T-helper 9 cell (primary cell): ENCODE measurements at regions not wholly inside any gene's neighbourhood (a gene's known extent, or its start where the extent isn't known, plus 50 kb on each side); places are given as distances from the start of the nearest gene placed in this dataset.
"Not testable (repeated sequence)": the region's sequence is repeated elsewhere in the genome, so short reads cannot be mapped to it uniquely, and the experiment has no call there.

Experiments used
- DNase-seq: peaks from one replicate; pipeline ENCODE4 v3.0.0-alpha.2; 2020

DNA sequence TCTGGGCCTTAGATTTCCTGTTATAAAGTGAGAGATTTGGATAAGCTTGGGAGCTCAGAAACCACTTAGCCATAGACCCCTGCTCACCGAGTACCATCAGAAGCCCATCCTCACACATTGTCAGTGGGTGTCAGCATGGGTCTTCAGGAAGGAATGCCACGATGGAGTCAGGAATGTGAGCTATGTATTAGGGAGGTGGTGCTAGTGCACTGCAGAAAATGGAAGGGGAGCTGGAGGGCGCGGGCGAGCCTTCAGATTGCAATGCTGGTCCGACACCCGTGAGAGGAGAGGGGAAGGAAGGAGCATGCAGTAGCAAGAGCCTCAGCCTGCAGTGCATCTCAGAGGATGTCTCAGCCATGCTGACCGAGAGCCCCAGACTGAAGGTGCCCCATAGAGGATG, 294.5 kb downstream of the FOXL1 start:
- DNase-seq: no peak

DNA sequence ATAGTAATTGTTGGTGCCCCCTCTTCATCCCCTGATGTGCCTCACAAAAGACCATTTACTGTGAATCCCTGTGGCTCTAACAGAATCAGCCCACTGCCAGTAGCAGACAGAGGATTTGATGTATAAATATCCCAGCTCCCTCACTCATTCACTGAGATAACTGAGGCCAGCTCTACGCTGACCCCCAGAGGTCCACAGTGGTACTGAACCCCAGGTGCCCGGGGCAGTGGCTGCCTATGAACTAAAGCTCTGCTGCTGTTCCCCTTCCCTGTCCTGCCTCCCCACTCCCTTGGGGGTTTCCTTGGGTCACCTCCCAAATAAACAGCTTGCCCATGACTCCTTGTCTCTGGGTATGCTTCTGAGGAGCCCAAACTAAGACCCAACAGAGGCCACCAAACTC, 295.8 kb downstream of the FOXL1 start:
- no peak for DNase-seq

DNA sequence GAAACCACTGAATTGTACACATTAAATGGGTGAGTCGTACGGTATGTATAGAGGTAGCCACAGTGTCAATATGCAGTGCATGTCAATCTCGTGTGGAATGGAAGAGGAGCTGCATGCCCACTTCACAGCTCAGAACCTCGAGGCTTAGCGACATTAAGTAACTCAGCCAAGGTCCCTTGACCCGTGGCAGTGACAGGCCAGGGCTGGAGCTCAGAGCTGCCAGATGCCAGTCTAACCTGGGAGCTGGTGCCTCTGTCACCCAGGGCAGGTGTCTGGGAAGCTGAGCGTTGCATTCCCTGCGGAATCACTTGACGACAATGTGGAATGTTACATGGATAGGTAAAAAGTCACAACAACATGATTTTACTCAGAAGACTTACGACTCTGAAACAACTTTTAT, 298.1 kb downstream of the FOXL1 start:
- DNase-seq: no peak

DNA sequence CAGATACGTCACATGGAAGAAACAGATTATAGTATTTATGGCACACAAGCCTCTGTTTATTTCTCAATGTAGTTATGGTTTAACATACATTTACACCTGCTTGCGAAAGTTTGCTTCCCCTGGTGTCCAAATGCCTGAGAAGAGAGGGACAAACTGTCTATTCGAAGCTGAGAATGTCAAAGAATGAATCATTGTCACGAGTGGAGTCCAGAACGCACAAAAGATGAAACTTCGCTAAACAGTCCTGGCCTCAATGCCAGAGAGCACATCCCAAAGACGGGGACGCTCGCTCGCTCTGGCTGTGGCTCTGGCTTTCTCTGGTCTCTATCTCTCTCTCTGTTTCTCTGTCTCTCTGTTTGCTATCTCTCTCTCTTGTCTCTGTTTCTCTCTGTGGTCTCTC, 298.8 kb downstream of the FOXL1 start:
- no peak for DNase-seq

DNA sequence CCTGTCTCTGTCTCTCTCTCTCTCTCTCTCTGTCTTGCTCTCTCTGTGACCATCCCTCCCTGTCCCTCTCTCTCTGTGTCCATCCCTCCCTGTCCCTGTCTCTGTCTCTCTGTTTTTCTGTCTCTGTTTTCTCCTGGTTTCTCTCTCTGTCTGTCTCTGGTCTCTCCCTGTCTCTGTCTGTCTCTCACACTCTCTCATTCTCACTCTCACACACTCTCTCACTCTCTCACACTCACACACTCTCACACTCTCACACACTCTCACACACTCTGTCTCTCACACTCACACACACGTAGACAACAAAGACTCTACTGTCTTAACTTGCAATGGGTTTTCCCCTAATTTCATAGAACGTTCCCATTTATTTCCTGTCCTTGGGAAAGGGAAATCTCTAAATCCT, 299.5 kb downstream of the FOXL1 start:
- no peak for DNase-seq

DNA sequence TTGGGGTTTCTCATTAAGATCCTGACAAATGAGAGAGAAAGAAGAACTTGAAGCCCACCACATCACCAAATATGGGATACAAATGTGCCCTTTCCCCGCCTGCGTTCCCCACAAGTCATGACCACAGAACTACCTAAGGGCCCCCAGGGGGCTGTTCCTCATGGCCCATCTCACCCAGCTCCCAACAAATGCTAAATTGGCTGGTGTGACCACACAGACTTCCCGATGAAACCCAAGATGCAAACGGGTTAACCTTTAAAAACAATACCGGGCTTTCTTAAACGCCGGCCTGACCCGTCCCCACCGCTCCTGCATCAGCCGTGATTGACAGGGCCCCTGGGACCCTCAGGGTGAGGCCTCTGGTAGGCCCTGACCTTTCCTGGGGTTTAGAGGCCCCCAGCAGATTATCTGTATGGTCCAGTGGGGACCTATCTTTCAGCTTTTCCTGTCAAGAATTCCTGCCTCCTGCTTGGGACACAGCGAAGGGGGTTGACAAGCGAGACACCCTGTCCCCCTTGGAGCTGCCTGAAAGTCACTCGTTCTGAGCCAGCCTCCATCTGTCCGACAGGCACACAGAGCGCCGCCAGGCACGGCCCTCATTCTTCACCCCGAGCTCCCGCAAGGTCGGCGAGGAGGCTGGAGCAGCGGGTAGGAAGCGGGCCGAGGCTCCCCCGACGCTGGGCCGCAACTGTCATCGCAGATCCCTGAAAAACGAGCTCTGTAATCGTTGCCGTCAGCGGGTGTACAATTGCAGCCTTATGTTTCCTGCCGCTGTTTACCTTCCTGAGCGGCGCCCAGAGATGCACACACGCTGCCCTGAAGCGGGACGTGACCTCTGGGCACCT, 300.1 kb downstream of the FOXL1 start:
- DNase-seq: no peak

DNA sequence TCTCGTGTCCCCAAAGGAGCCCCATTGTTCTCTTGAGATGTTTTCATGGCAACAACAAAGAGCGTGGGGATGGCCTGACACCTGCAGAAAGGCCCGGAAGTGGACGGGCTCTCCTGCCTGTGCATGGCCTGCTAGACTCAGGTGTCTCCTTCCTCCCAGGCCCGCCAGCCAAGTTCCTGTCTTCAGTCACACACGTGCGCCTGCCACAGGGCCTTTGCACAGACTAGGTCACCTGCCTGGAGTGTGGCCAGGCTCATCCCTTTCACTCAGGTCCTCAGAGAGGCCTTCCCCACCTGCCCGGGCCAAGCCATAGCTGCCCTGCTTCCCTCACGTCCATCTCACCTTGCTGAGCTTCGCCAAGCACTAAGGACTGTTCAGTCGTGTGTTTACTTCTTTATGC, 300.9 kb downstream of the FOXL1 start:
- DNase-seq: no peak

DNA sequence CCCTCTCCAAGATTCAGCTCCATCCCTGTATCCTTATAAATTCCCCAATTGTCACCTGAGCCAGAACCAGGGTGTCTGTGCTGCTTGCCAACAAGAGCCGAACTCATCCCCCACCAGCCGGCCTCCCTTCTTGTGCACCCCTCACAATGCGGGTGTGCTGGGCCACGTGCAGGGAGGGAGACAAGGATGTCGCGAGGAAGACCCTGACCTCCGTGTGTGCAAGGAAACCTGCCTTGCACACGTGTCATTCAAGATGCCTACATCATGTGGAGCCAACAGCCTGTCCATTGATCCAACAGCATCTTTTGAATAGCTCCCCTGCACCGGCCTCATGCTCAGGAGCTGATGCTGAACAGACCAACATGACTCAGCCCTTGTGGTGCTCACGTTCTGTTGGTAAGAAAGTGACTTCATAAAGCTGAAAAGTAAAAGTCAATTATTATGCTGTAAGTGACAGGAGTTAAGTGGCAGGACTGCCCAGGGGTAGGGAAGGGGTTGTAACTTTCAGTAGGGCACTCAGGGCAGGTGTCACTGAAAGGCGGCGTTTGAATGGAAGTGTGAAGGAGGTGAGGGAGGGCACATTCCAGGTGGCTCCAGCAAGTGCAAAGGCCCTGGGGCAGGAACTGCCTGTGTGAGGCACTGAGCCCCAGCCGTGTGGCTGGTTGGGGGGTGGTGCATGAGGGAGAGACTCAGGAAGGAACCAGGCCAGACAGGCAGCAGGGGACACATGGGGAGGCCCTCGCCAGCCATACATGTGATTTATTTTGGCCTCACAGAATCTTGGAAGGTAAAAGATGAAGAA, 302.2 kb downstream of the FOXL1 start:
- DNase-seq: no peak

DNA sequence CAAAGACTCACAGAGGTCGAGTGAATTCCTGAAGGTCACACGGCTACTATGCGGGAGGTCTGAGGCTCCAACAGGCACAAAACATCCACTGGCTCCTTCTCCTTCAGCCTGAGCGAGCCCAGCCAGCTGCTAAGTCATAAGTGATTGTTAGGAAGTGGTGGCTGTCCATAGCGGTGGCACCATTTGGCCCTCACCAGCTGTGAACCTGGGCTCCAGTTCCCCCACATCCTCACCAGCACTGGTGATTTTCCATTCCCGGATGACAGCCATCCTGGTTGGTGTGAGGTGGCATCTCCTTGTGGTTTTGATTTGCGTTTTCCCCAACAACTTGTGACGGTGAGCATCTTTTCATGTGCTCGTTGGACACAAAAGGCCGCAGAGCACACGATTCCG, 302.8 kb downstream of the FOXL1 start:
- DNase-seq: no peak

DNA sequence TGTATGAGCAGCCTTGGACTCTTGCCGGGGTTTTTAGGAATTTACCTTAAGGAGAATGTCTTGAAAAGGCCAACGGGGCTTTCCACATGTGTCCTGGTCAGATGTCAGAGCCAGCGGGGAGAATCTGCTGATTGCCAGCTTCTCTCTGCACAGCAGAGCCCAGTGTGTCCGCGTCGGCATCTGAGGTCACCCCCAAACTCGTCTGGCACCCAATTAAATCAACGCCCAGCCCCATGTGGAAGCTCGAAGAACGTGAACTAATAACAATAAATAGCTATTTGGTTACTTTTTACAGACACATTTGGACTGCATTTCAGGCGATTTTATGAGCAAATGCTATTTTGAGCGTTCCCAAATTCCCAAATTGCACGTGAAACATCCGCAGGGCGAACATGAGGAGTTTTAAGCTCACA, 303.5 kb downstream of the FOXL1 start:
- DNase-seq: no peak

DNA sequence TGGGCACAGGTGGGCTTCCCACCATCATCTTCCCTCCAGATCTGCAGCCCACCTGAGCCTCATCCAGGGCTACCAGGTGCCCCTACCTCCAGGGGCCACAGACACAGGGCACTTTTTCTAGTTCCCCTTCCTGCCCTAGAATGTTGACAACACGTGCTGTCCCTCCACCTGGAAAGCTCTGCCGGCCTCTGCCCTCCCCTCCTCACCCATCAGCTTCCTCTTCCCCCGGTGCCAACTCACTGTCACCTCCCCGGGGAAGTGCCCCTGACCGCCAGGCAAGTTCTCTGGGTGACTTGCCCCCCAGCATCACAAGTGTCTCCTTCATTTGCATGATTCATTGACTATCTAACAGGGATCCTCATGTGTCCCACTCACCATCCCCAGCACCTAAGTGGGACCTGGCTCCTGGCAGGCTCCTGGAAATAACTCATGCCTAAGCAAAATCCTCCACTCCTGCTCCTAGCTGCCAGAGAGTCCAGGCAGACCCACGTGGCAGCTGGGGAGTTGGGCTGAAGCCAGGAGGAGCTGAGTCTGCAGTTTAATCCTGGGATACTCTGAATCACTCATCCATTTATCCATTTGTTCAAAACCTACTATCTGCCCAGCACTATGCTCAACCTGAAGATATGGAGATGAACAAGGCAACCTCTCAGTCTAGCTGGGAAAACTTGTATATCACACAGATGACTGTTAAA, 304.4 kb downstream of the FOXL1 start:
- no peak for DNase-seq

DNA sequence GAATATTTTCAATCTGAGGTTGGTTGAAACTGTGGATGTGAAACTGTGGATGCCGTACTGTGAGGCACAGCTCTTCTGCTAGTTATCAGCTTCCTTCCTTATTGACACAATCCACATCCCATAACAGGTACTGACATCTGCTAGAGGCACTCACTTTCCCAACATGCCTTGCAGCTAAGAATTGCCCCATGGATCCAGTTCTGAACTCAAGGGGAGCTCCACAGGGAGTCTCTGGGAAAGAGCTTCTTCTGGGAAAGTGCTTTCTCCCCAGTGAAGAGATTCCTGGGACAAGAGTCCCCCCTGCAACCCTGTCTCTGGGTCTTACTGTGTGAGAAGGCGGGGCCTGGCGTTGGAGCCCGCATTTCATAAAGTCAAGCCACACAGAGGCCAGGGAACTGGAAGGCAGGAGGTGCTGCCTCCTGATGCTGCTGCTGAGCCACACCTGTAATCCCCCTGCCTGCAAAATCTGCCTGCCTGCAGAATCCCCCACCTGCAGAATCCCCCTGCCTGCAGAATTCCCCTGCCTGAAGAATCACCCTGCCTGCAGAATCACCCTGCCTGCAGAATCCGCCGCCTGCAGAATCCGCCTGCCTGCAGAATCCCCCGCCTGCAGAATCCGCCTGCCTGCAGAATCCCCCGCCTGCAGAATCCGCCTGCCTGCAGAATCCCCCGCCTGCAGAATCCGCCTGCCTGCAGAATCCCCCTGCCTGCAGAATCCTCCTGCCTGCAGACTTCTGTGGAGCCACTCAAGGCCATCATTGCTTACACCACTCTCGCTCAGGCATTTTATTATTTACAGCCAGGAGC, 305.4 kb downstream of the FOXL1 start:
- DNase-seq: no peak

DNA sequence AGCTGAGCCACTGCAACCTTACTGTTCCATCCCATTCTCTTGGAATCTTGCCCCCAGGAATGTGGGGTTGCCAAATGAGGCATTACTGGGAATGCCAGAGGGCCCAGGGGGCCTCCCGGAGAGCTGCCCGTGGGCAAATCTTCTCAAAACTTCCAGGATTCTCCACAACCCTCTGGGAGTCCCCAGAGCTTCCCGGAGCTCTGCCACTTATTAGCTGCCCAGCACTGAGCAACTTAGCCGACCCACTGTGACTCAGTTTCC, 306.0 kb downstream of the FOXL1 start:
- DNase-seq: no peak

DNA sequence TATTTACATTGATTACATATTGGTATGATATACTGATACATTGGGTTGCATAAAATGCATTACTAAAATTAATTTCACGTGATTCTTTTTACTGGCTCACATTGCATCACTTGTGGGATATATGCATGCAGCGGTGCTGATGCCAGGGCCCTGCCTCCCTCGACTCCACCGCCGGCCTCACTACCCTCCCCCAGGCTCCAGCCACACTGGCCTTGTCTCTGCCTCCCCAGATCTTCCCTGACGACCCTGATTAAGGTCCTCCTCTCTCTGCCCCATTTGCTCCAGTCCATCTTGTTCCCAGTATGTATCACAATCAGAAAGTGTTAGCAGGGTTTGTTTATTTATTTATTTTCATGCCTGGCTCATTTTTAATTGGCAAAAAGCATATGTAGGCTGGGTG, 306.8 kb downstream of the FOXL1 start:
- no peak for DNase-seq

DNA sequence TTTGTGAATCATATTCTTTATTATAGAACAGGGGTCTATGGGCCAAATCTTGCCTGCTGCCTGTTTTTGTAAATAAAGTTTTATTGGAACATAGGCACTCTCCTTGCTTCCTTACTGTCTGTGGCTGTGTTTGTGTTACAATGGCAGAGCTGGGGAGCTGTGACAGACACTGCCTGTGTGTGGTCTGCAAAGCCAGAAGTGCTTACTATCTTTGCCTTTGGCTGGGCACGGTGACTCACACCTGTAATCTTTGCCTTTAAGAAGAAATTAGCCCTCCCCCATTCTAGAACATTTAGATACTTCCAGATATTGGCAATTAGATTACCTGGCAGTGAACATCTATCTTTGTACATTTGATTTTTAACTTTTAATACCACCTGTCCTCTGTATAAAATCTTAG, 308.3 kb downstream of the FOXL1 start:
- no peak for DNase-seq

DNA sequence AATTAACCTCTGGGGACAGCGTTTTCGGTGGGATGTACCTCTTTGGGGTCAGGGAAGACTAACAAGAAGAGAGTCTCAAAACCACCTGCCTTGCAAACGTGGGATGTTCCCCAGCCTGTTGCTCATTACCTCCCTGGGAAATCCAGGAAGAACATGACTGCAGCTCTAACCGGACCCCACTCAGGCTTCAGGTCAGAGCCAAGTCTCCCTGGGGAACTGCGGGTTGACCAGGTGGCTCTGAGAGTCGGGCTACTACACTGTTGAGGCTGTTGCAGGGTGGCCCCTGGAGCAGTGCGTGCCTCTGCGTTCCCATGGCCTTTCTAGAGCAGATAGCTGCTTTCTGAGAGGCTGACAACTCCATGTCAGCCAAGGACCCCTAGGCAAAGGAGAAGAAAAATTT, 309.1 kb downstream of the FOXL1 start:
- DNase-seq: no peak

DNA sequence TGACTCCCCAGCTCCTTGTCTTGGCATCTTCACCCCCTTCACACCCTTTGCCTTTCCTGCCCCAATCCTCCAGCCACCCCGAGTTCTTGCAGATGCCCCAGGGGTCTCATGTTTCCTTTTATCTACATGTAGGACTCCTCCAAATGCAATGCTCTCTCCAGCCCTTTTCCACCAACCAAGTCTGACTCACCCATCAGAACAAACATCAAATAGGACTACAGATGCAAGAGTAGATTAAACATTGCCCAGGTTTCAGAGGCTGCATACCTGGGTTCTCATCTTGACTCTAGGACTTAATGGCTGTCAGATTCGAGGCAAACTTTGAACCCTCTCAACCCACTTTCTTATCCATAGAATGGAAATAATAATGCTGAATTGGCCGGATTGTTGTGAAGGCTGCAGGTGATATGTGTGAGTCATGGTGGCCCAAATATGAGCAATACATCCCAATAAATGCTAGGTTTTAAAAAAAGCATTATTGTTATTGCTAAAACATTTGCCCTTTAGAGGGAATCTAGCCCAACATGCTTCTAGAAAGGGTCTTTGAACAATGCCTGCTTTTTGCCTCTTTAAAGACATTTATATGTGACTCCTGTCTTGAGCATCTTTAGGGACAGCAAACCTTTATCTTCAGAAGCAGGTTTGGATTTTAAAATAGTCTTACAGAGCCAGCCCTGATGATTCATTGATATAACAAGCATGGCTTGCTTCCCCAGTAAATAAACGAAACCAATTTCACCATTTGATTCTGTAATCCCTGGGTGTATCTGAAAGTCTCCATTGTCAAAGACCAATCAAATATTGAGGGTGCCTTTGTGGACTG, 310.1 kb downstream of the FOXL1 start:
- DNase-seq: no peak

DNA sequence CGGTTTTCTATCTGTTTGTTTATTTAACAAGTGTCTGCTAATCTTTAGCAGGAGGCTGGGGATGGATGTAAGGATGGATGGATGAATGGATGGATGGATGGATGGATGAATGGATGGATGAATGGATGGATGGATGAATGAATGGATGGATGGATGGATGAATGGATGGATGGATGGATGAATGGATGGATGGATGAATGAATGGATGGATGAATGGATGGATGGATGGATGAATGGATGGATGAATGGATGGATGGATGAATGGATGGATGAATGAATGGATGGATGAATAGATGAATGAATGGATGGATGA, 310.7 kb downstream of the FOXL1 start:
- not testable (repeated sequence) for DNase-seq

DNA sequence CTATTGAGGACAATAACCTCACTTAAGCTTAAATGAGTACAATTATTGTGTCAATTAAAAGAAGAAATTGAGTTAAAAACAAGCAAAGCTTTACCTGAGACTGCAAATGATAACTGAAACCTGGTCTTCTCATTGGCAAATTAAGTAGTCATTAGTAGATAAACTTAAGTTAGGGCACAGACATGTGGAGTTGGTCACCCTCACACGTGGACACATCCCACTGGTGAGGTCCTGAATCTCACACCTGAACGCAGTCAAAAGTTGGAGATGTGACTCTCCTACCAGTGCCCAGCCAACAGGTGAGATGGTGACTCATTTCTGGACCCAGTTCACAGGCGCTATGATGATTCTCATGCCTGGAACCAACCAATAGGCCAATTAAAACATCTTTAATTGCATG, 311.6 kb downstream of the FOXL1 start:
- DNase-seq: no peak

DNA sequence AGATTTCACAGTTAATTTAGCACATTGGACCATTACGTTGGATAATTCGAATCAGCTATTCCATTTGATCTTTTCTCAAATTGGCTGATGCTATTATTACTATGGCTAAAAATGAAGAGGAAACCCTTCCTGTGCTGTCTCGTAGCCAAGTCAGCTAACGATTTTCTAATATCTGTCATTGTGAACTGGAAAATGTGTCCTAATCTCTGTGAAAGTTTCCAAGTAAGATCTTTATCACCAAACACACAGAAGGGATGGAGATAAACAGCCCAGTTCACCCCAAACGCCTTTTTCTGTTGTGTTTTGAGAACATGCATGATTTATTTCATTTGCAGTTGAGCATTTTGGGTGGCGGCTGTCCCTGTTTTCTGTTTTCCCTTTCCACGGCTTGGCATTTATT, 312.8 kb downstream of the FOXL1 start:
- DNase-seq: no peak

DNA sequence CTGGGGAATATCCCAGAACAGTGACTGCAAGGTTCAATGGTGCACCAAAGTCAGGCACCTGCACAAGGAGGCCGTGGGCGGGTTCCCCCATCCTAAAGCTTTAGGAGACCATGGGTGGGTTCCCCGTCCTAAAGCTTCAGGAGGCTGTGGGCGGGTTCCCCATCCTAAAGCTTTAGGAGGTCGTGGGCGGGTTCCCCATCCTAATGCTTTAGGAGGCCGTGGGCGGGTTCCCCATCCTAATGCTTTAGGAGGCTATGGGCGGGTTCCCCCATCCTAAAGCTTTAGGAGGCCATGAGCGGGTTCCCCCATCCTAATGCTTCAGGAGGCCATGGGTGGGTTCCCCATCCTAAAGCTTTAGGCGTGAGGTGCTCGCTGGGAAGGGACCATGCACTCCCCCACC, 313.3 kb downstream of the FOXL1 start:
- no peak for DNase-seq

DNA sequence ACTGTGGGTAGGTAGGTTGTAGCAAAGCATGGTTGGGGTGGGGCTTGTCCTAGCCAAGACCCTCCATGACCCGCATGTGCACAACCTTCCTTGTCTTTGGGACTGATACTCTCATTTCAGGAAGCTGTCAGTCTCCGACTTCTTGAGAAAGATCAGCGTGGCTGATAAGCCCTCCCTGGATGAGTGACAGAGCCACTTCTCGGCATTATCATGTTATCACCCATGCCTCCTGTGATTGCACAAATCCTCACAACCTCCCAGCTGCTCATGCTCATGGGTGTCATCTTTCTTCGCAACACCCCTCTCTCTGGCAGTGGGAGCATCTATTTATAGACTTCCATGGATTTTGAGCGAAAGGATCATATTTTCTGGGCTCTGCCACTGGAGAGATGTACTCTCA, 314.2 kb downstream of the FOXL1 start:
- DNase-seq: no peak
